ENCODE measurements at regions not wholly inside any gene's neighbourhood (a gene's known extent, or its start where the extent isn't known, plus 50 kb on each side); places are given as distances from the start of the nearest gene placed in this dataset.
A peak's percentile ranks its signal among the peaks of the same experiment; 100 is the strongest.

DNA sequence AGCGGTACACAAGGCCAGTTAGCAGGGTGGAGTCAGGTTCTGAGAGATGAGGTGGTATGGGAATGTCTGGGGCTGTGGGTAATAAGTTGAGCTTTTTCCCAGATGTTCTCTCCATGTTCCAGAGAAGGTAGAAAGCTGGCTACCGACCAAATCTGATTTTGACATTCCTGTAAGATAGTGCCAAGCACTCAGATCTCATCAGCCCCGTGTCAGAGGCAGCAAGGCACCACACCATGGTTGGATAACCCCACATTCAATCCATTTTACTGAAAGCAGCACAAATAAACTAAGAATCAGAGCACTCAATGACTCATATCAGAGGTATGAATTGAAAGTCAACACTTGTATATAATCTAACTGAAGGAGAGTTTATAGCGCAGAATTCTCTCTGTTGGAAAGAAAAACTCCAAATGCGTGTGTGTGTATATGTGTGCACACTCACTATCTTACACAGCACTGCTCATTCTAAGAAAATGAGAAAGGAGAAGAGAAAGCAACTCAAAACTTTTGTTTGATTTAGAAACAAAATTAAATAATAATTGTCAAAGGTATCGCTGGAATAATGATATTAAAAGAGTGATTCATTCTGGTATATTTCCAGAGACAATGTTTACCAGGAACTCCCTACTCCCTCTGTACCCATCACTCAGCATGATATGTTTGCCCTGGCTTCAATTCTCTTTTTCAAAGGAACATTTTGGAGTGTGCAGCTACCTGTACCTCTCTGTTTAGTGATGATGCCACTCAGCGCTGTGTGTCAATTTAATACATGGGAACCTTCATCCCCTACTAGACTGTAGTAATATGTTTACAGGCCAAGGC is 375.1 kb upstream of the ID2 start:
- 74% methylated on average over 7 of the region's 7 CpGs for WGBS
- peaks cover 5 to 24% (median 14%) of the 10 kb centered on the region in 4 donors for H3K4me1 ChIP-seq (ENCODE audit: control insufficient read depth in 4 of 4, insufficient read depth in 4 of 4, low read length in 3 of 4)
- TF ChIP-seq RXRA (IDR thresholded peaks at IDR 0.05), result peak in 1 of 2 donors; percentile 13
- no peak for TF ChIP-seq FOXA2 (IDR thresholded peaks at IDR 0.05)
- no peak for TF ChIP-seq ZBTB33 (IDR thresholded peaks at IDR 0.05)
- no peak for TF ChIP-seq CTCF (IDR thresholded peaks at IDR 0.05; ENCODE audit: low read depth, low read length, missing input control)
- no peak for TF ChIP-seq SP1 (IDR thresholded peaks at IDR 0.05)
- TF ChIP-seq RAD21 (IDR thresholded peaks at IDR 0.05), result peak; percentile 19 to 59
- TF ChIP-seq HNF4A (conservative IDR thresholded peaks at IDR 0.05), result peak in 1 of 2 donors; percentile 30
- TF ChIP-seq, protein P1, sequence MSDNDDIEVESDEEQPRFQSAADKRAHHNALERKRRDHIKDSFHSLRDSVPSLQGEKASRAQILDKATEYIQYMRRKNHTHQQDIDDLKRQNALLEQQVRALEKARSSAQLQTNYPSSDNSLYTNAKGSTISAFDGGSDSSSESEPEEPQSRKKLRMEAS (IDR thresholded peaks at IDR 0.05), result no peak
- H3K27ac ChIP-seq (ENCODE audit: low read depth in 1 of 2, low read length in 2 of 2), result no peak overlapping the region
- H3K4me3 ChIP-seq (ENCODE audit: low read depth in 1 of 3, low read length in 3 of 3), result no peak overlapping the region
- no peaks in the 10 kb centered on the region for H3K36me3 ChIP-seq (ENCODE audit: control insufficient read depth in 4 of 4, insufficient read depth in 3 of 4, low read depth in 1 of 4, low read length in 3 of 4)
- H3K9ac ChIP-seq (ENCODE audit: low read depth in 1 of 2, low read length in 2 of 2), result no peak overlapping the region
- DNase-seq (ENCODE audit: low spot score), result no peak
- H3K9me3 ChIP-seq (ENCODE audit: control insufficient read depth in 4 of 4, low read length in 3 of 4), result no peaks in the 10 kb centered on the region
- H3K27me3 ChIP-seq (ENCODE audit: control insufficient read depth in 4 of 4, insufficient read depth in 4 of 4, low read length in 3 of 4), result no peaks in the 10 kb centered on the region

GRCh38 chr2:8307606-8308180 is 374.2 kb upstream of the ID2 start:
- no peak for TF ChIP-seq JUND (IDR thresholded peaks at IDR 0.05)
- TF ChIP-seq NR2F2 (IDR thresholded peaks at IDR 0.05), result no peak
- TF ChIP-seq, protein P2, sequence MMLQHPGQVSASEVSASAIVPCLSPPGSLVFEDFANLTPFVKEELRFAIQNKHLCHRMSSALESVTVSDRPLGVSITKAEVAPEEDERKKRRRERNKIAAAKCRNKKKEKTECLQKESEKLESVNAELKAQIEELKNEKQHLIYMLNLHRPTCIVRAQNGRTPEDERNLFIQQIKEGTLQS (IDR thresholded peaks at IDR 0.05), result no peak
- Histone ChIP-seq H3K4me3 (ENCODE audit: low read depth in 1 of 3, low read length in 3 of 3) (no peak overlapping the region), H3K9me3 (ENCODE audit: control insufficient read depth in 4 of 4, low read length in 3 of 4) (no peaks in the 10 kb centered on the region), H3K27me3 (ENCODE audit: control insufficient read depth in 4 of 4, insufficient read depth in 4 of 4, low read length in 3 of 4) (no peaks in the 10 kb centered on the region), H3K4me1 (ENCODE audit: control insufficient read depth in 4 of 4, insufficient read depth in 4 of 4, low read length in 3 of 4) (peaks cover 5 to 24% (median 14%) of the 10 kb centered on the region in 4 donors), H3K9ac (ENCODE audit: low read depth in 1 of 2, low read length in 2 of 2) (no peak overlapping the region), H3K27ac (ENCODE audit: low read depth in 1 of 2, low read length in 2 of 2) (no peak overlapping the region), H3K36me3 (ENCODE audit: control insufficient read depth in 4 of 4, insufficient read depth in 3 of 4, low read depth in 1 of 4, low read length in 3 of 4) (no peaks in the 10 kb centered on the region)
- DNase-seq (ENCODE audit: low spot score), result no peak
- WGBS, result 89% methylated on average over 7 of the region's 7 CpGs

GRCh38 chr2:8309131-8309530 is 372.7 kb upstream of the ID2 start:
- Histone ChIP-seq H3K36me3 (ENCODE audit: control insufficient read depth in 4 of 4, insufficient read depth in 3 of 4, low read depth in 1 of 4, low read length in 3 of 4) (no peaks in the 10 kb centered on the region), H3K9ac (ENCODE audit: low read depth in 1 of 2, low read length in 2 of 2) (no peak overlapping the region), H3K4me1 (ENCODE audit: control insufficient read depth in 4 of 4, insufficient read depth in 4 of 4, low read length in 3 of 4) (peaks cover 11 to 33% (median 15%) of the 10 kb centered on the region in 4 donors), H3K9me3 (ENCODE audit: control insufficient read depth in 4 of 4, low read length in 3 of 4) (no peaks in the 10 kb centered on the region), H3K27ac (ENCODE audit: low read depth in 1 of 2, low read length in 2 of 2) (no peak overlapping the region), H3K4me3 (ENCODE audit: low read depth in 1 of 3, low read length in 3 of 3) (no peak overlapping the region), H3K27me3 (ENCODE audit: control insufficient read depth in 4 of 4, insufficient read depth in 4 of 4, low read length in 3 of 4) (no peaks in the 10 kb centered on the region)
- WGBS, result 70% methylated on average over 7 of the region's 7 CpGs
- DNase-seq (ENCODE audit: low spot score), result no peak
- TF ChIP-seq RXRA (IDR thresholded peaks at IDR 0.05) (peak in 1 of 2 donors; percentile 17), RAD21 (IDR thresholded peaks at IDR 0.05) (no peak)
